Left hindlimb (tissue), 1 donor: ENCODE measurements at regions not wholly inside any gene's neighbourhood (a gene's known extent, or its start where the extent isn't known, plus 50 kb on each side); places are given as distances from the start of the nearest gene placed in this dataset.

Experiments used
- DNase-seq: peaks from one replicate; pipeline ENCODE4 v3.0.0-alpha.2; 2018

DNA sequence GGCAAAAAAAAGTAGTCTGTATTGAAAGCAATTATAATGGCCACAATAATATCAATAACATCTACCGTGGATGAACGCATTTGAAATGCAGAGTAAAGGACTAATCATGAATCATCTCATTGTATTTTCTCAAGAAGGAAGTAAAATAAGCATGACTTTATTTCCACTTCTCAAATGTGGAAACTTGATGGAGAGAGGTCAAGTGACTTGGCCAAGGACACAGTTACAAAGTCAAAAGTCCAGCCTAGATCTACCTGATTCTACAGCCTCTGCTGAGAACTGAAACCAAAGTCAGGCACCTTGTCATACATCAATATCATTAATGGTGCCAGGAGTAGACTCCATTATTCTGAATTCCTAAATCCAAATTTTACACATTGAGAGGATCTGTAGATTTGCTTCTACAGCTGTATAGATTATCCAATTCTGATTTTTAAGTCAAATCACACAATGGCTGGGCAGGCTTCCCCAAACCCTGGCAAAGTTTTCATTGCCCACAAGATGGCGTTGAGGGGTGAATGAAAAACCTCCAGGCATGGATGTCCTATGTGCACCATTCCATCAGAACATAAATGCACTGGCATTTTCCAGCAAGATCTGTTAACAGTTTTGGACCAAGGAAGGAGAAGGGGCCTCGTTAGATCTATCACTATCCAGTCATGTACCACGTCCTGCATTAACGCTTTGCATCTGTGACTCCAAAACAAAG is 423.1 kb downstream of the MAFB start:
- DNase-seq, result no peak

DNA sequence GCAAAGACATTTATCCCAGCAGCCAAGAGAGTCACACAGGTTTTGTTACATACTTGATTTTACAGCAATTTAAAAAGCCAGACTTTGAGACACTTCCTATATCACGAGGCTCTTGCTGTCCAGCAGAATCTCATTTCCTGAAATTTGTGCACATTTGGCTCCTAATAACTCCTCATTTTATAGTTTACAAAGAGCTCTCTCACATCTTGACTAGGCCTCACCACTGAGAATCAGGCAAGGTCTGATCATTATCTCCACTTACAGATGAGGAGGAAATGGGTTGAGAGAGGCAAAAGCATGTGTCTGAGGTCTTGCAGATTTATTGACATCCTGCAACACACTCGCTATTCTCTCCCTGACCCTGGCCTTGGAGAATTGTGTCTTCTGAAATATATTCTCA is 426.8 kb downstream of the MAFB start:
- no peak for DNase-seq

DNA sequence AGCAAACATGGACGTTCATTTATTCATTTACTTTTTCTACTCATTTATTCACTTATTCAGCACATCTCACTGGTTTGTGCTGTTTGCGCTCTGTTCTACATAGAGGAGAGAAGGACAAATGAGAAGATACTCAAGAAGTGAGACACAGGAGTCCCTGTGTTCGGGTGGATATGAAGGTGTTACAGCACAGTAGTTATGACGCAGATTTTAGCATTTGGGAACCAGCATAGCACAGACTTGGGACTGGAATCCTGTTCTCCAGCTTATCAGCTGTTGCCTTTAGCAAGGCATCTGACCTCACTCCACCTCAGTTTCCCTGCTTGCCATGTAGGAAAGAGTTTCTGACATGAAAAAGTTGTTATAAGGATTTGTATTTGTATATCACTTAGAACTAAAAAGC is 430.1 kb downstream of the MAFB start:
- no peak for DNase-seq

DNA sequence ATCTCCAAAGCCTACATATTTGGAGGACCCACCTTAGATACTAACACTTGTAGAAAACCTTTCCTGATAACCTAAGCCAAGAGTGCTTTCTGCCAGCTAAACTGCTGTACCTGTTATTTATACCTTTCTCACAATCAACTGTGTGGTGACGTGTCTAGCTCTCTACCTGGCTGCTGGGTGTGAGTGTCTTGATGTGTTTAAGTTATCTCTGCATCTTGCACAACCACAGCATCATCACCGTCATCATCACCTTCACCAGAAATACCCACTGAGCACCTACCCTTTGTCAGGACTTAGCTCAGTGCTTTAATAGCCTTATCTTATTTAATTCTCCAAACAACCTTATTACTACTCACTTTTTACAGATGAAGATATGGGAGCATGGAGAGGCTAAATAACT is 431.3 kb downstream of the MAFB start:
- DNase-seq, result no peak

DNA sequence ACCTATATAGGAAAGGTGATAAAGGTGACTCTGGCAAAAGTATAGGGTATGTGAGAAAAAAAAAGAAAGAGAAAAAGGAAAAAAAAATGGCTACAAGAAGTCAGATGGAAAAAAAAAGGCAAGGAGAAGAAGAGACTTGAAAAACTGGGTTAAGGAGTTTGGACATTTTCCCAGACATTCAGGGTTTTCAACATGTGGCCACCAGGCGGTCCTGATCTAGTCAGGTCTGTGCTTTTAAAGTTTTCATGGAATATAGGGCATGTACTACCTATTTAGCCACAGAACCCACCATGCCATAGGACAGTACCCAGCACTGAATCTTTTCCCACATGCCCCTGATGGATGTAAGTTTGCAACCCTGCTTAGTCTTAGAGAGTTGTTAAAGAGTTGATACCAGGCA is 433.7 kb downstream of the MAFB start:
- no peak for DNase-seq

DNA sequence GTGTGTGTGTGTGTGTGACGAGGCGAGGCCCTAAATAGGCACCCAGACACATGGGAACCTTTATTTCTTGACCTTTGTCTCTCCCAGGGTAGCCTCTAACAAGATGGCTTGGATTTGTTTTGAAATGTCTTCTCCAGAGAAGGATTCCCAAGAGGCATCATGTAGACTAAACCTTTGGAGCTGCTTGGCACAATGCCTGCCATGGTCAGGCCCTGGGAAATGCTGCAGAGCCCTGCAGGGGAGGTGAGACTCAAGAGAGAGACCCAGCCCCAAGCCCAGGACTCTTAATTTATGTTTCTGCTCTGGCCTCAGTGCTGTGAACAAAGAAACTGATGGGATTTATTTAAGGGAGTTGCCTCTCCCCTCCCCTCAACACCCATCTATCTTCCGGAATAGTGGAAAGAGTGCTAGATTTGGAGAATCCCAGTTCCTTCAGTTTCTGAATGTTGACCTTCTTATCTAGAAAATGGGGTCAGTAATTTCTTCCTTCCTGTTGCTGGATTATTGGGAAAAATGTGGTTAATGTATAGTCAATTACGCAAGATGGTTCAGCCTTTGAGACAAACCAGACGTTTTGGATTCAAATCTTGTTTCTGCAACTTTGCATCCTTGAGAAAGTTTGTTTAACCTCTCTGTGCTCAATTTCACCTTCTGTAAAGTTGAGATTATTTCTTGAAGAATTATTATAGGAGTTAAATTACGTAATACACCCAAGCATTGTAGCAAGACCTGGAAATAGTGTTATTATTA is 434.8 kb downstream of the MAFB start:
- DNase-seq, result no peak

GRCh38 chr20:40251284-40251932 is 437.6 kb downstream of the MAFB start:
- no peak for DNase-seq

DNA sequence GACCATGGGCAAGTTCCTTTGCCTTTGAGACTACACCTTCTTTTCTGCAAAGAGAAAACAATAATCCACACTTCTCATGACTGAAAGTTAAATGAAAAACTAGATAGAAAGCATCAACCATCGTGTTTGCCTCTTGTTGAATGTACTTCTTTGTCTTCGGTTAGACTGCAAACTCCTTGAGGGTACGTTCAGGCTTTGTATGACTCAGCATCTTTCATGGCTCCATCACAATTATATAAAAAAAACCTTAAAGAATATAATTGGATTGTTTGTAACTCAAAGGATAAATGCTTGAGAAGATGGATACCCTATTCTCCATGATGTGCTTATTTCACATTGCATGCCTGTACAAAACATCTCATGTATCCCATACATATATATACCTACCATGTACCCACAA is 439.2 kb downstream of the MAFB start:
- no peak for DNase-seq

GRCh38 chr20:40245829-40246228 is 443.2 kb downstream of the MAFB start:
- DNase-seq, result no peak

GRCh38 chr20:40244286-40244685 is 444.8 kb downstream of the MAFB start:
- DNase-seq, result no peak

GRCh38 chr20:40241596-40242343 is 447.3 kb downstream of the MAFB start:
- no peak for DNase-seq

GRCh38 chr20:40238511-40238910 is 450.5 kb downstream of the MAFB start:
- no peak for DNase-seq

DNA sequence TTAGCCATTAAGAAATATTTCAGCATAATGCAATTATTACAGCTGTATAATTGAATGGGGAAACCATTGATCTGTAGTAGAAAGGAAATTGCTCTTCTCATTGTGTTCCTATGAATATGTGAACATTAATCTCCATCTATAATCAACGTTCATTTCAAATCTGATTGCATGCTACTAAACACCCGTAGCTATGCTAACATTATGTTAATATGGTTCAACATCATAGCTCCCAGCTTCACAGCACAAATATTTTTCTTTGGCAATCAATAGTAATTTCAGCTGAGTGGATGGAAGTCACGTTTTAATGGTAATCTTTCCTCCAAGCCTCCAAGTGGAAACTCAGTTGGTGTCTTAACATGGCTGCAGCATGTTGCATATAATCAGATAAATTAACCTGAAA is 454.4 kb downstream of the MAFB start:
- DNase-seq, result no peak

DNA sequence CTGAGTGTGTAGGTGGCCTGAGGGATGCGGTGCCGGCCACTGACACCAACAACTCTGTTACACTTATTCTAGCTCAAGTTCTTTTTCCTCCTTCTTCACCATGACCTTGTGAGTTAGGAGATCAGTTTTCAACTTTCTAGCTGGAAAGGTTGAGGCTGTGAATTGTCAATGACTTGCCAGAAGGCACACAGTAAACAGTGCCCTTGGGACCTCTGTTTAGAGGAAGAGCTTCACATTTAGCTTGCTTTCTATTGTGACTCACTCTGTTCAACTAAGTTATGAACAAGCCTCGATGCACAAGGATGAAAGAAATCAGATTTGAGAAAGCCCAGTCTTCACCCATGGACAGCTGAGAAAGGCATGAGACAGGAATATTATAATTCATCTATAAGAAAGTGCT is 455.6 kb downstream of the MAFB start:
- no peak for DNase-seq

DNA sequence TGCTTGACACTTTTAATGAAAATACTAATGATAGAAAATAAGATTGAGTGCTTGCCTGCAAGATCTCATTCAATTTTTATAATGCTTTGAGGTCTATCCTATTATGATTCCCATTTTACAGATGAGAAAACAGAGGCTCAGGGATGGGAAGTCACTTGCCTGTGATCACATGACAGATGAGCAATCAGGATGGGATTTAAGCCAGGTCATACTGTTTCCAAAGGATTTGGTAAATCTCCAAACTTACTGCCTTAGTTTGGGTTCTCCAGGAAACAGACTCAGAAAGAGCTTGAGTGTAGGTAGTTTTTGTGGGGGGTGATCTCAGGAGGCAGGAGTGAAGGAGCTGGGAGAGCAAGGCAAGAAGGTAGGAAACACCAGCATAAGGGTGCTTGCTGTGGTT is 456.3 kb downstream of the MAFB start:
- no peak for DNase-seq

- DNase-seq, result no peak
Observed at GRCh38 chr20:40232273-40232672, 456.8 kb downstream of the MAFB start.

GRCh38 chr20:40230486-40230885 is 458.6 kb downstream of the MAFB start:
- no peak for DNase-seq

- no peak for DNase-seq
Observed at GRCh38 chr20:40225596-40225995, 463.4 kb downstream of the MAFB start.

DNA sequence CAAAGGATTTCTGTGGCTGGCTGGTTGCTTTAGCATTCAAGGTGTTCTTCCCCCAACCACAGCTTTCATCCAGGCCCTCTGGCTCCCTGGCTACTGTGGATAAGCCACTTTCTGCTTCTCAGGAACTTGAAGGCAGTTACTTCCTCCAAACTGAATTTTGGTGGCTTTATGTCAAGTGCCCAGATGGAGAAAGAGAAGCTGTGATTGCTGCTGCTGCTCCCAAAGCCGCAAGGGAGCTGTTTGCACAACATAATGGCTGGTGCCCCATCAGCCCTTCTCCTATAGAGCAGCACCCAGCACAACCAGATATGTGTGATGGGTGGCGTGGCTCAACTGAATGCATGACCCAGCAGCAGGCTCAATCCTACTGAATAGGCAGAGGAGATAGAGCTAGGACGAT is 465.2 kb downstream of the MAFB start:
- DNase-seq, result no peak

GRCh38 chr20:40218971-40219370 is 470.1 kb downstream of the MAFB start:
- DNase-seq, result no peak

DNA sequence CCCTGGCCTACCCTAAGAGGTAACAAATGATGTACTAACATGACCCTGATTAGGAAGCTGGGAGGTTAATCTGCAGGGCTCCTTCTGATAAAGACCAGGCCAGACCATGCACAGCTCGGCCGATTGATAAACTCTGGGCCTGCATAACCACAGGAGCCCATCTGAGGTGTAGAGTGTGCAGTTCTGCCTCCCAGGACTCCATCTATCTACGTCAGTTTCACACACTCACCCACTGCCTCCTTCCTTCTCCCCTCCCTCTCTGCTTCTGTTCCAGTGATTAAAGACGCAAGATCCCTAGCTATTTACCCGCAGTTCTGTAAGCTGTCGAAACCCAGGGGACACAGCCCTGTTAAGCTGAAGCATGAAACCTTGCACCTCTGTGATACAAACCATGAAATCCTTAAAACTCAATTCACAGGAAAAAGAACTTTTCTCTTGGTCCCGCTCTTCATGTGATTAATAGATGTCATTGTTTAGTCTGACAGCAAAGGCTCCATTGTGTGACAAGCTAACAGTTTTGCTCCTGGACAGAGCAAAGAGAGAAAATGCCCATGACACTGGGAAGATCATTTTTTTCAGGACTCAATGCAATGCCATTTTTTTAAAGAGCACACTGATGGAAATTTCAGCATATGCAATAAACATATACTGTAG is 470.6 kb downstream of the MAFB start:
- DNase-seq, result no peak

GRCh38 chr20:40207655-40208054 is 481.4 kb downstream of the MAFB start:
- no peak for DNase-seq

DNA sequence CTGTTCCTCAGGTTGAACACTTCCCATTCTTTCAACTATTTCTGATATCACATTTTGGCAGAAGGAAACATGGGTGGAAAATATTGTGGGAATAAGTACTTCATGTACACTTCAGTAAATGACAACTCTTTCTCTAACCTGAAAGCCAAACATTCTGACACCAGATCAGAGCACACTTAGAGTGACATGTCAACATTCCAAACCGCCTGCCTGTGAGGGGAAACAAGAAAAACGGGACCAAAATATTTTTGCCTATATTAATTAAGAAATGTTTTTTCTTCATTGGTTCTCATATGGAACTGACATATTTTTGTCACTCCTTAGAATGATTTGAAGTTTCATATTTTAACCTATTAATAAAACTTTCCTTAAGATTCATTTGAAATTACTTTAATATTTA is 483.1 kb downstream of the MAFB start:
- no peak for DNase-seq
